ENCODE measurements at regions not wholly inside any gene's neighbourhood (a gene's known extent, or its start where the extent isn't known, plus 50 kb on each side); places are given as distances from the start of the nearest gene placed in this dataset.

DNA sequence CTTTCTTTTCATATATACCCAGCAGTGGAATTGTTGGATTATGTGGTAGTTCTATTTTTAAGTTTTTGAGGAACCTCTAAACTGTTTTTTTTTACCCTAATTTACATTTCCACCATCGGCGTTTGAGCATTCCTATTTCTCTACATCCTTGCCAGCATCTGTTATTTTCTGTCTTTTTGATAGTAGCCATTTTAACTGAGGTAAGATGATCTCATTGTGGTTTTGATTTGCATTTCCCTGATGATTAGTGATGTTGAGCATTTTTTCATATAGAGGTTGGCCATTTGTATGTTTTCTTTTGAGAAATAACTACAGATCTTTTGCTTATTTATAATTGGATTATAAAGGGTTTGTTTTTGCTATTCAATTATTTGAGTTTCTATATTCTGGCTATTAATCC is 71.7 kb upstream of the TNC start:
- ChIA-PET POLR2A (no interaction called here), CTCF (no interaction called here)
- Mint-ChIP-seq H3K36me3 (peaks cover 14% of the 10 kb centered on the region), H3K27me3 (ENCODE audit: low read depth) (no peaks in the 10 kb centered on the region; the same call in none of the 2 replicates), H3K4me3 (no peak overlapping the region), H3K9me3 (peaks cover 22% of the 10 kb centered on the region), H3K27ac (no peak overlapping the region), H3K4me1 (peaks cover 35% of the 10 kb centered on the region)
- DNase-seq (ENCODE audit: low spot score), result no peak
- no peak for ATAC-seq
- TF ChIP-seq GABPB1 (CRISPR knock-in tag; IDR thresholded peaks at IDR 0.05), result no peak
- TF ChIP-seq ZNF263 (CRISPR knock-in tag; IDR thresholded peaks at IDR 0.05; ENCODE audit: low read depth), result no peak
- TF ChIP-seq MXD4 (CRISPR knock-in tag; IDR thresholded peaks at IDR 0.05; ENCODE audit: borderline replicate concordance), result no peak
- TF ChIP-seq NFATC4 (CRISPR knock-in tag; IDR thresholded peaks at IDR 0.05), result no peak
- no peak for TF ChIP-seq RORB (CRISPR knock-in tag; IDR thresholded peaks at IDR 0.05)
- TF ChIP-seq, protein P1, sequence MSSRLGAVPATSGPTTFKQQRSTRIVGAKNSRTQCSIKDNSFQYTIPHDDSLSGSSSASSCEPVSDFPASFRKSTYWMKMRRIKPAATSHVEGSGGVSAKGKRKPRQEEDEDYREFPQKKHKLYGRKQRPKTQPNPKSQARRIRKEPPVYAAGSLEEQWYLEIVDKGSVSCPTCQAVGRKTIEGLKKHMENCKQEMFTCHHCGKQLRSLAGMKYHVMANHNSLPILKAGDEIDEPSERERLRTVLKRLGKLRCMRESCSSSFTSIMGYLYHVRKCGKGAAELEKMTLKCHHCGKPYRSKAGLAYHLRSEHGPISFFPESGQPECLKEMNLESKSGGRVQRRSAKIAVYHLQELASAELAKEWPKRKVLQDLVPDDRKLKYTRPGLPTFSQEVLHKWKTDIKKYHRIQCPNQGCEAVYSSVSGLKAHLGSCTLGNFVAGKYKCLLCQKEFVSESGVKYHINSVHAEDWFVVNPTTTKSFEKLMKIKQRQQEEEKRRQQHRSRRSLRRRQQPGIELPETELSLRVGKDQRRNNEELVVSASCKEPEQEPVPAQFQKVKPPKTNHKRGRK (CRISPR knock-in tag; IDR thresholded peaks at IDR 0.05; ENCODE audit: borderline replicate concordance), result no peak
- TF ChIP-seq KAT7 (CRISPR knock-in tag; IDR thresholded peaks at IDR 0.05; ENCODE audit: borderline replicate concordance), result no peak
- no peak for TF ChIP-seq SMAD3 (CRISPR knock-in tag; IDR thresholded peaks at IDR 0.05; ENCODE audit: borderline replicate concordance)
- TF ChIP-seq IRF2 (CRISPR knock-in tag; IDR thresholded peaks at IDR 0.05; ENCODE audit: borderline replicate concordance, low read depth), result no peak
- TF ChIP-seq ZNF425 (CRISPR knock-in tag; conservative IDR thresholded peaks at IDR 0.05), result no peak
- TF ChIP-seq AFF4 (CRISPR knock-in tag; IDR thresholded peaks at IDR 0.05; ENCODE audit: borderline replicate concordance), result no peak
- TF ChIP-seq ERG (CRISPR knock-in tag; IDR thresholded peaks at IDR 0.05), result no peak
- no peak for TF ChIP-seq ZSCAN18 (CRISPR knock-in tag; IDR thresholded peaks at IDR 0.05)
- no peak for TF ChIP-seq HMGA2 (CRISPR knock-in tag; IDR thresholded peaks at IDR 0.05)
- TF ChIP-seq AR (CRISPR knock-in tag; IDR thresholded peaks at IDR 0.05), result no peak
- TF ChIP-seq IRF1 (CRISPR knock-in tag; IDR thresholded peaks at IDR 0.05), result no peak
- TF ChIP-seq, protein P2, sequence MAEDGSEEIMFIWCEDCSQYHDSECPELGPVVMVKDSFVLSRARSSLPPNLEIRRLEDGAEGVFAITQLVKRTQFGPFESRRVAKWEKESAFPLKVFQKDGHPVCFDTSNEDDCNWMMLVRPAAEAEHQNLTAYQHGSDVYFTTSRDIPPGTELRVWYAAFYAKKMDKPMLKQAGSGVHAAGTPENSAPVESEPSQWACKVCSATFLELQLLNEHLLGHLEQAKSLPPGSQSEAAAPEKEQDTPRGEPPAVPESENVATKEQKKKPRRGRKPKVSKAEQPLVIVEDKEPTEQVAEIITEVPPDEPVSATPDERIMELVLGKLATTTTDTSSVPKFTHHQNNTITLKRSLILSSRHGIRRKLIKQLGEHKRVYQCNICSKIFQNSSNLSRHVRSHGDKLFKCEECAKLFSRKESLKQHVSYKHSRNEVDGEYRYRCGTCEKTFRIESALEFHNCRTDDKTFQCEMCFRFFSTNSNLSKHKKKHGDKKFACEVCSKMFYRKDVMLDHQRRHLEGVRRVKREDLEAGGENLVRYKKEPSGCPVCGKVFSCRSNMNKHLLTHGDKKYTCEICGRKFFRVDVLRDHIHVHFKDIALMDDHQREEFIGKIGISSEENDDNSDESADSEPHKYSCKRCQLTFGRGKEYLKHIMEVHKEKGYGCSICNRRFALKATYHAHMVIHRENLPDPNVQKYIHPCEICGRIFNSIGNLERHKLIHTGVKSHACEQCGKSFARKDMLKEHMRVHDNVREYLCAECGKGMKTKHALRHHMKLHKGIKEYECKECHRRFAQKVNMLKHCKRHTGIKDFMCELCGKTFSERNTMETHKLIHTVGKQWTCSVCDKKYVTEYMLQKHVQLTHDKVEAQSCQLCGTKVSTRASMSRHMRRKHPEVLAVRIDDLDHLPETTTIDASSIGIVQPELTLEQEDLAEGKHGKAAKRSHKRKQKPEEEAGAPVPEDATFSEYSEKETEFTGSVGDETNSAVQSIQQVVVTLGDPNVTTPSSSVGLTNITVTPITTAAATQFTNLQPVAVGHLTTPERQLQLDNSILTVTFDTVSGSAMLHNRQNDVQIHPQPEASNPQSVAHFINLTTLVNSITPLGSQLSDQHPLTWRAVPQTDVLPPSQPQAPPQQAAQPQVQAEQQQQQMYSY (CRISPR knock-in tag; IDR thresholded peaks at IDR 0.05), result no peak
- TF ChIP-seq, protein P3, sequence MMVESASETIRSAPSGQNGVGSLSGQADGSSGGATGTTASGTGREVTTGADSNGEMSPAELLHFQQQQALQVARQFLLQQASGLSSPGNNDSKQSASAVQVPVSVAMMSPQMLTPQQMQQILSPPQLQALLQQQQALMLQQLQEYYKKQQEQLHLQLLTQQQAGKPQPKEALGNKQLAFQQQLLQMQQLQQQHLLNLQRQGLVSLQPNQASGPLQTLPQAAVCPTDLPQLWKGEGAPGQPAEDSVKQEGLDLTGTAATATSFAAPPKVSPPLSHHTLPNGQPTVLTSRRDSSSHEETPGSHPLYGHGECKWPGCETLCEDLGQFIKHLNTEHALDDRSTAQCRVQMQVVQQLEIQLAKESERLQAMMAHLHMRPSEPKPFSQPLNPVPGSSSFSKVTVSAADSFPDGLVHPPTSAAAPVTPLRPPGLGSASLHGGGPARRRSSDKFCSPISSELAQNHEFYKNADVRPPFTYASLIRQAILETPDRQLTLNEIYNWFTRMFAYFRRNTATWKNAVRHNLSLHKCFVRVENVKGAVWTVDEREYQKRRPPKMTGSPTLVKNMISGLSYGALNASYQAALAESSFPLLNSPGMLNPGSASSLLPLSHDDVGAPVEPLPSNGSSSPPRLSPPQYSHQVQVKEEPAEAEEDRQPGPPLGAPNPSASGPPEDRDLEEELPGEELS (CRISPR knock-in tag; IDR thresholded peaks at IDR 0.05), result no peak
